ENCODE measurements at regions not wholly inside any gene's neighbourhood (a gene's known extent, or its start where the extent isn't known, plus 50 kb on each side); places are given as distances from the start of the nearest gene placed in this dataset.

GRCh38 chr2:22274661-22275060, 1110.3 kb upstream of the KLHL29 start:
- TF ChIP-seq CTCF (conservative IDR thresholded peaks at IDR 0.05): no peak
- H3K27ac Mint-ChIP-seq (ENCODE audit: unreplicated experiment): no peak overlapping the region
- no peaks in the 10 kb centered on the region for H3K4me1 Mint-ChIP-seq
- H3K4me3 Mint-ChIP-seq: no peak overlapping the region
- H3K27me3 Mint-ChIP-seq (ENCODE audit: low read depth): no peaks in the 10 kb centered on the region
- no peaks in the 10 kb centered on the region for H3K9me3 Mint-ChIP-seq
- no peak for DNase-seq (ENCODE audit: low read depth, low spot score)
- no peaks in the 10 kb centered on the region for H3K36me3 Mint-ChIP-seq (ENCODE audit: low read depth)

GRCh38 chr2:22276696-22277095, 1108.3 kb upstream of the KLHL29 start:
- no peak for DNase-seq (ENCODE audit: low read depth, low spot score)
- no peak for TF ChIP-seq CTCF (conservative IDR thresholded peaks at IDR 0.05)
- Mint-ChIP-seq H3K4me1 (no peaks in the 10 kb centered on the region), H3K9me3 (no peaks in the 10 kb centered on the region), H3K36me3 (ENCODE audit: low read depth) (no peaks in the 10 kb centered on the region), H3K27me3 (ENCODE audit: low read depth) (no peaks in the 10 kb centered on the region), H3K4me3 (no peak overlapping the region), H3K27ac (ENCODE audit: unreplicated experiment) (no peak overlapping the region)

- Mint-ChIP-seq H3K27me3 (ENCODE audit: low read depth) (no peaks in the 10 kb centered on the region), H3K27ac (ENCODE audit: unreplicated experiment) (no peak overlapping the region), H3K36me3 (ENCODE audit: low read depth) (no peaks in the 10 kb centered on the region), H3K9me3 (no peaks in the 10 kb centered on the region), H3K4me1 (no peaks in the 10 kb centered on the region), H3K4me3 (no peak overlapping the region)
- DNase-seq (ENCODE audit: low read depth, low spot score): no peak
- TF ChIP-seq CTCF (conservative IDR thresholded peaks at IDR 0.05): no peak
Measured at GRCh38 chr2:22279541-22279940, 1105.4 kb upstream of the KLHL29 start.

- H3K4me1 Mint-ChIP-seq: no peaks in the 10 kb centered on the region
- no peak for TF ChIP-seq CTCF (conservative IDR thresholded peaks at IDR 0.05)
- no peak for DNase-seq (ENCODE audit: low read depth, low spot score)
- no peak overlapping the region for H3K4me3 Mint-ChIP-seq
- no peaks in the 10 kb centered on the region for H3K36me3 Mint-ChIP-seq (ENCODE audit: low read depth)
- H3K27ac Mint-ChIP-seq (ENCODE audit: unreplicated experiment): no peak overlapping the region
- no peaks in the 10 kb centered on the region for H3K27me3 Mint-ChIP-seq (ENCODE audit: low read depth)
- H3K9me3 Mint-ChIP-seq: no peaks in the 10 kb centered on the region
Measured at GRCh38 chr2:22281033-22281432, 1103.9 kb upstream of the KLHL29 start.

- H3K4me1 Mint-ChIP-seq: no peaks in the 10 kb centered on the region
- H3K27ac Mint-ChIP-seq (ENCODE audit: unreplicated experiment): no peak overlapping the region
- H3K27me3 Mint-ChIP-seq (ENCODE audit: low read depth): no peaks in the 10 kb centered on the region
- DNase-seq (ENCODE audit: low read depth, low spot score): no peak
- no peaks in the 10 kb centered on the region for H3K36me3 Mint-ChIP-seq (ENCODE audit: low read depth)
- H3K4me3 Mint-ChIP-seq: no peak overlapping the region
- no peaks in the 10 kb centered on the region for H3K9me3 Mint-ChIP-seq
- TF ChIP-seq CTCF (conservative IDR thresholded peaks at IDR 0.05): no peak
Measured at GRCh38 chr2:22282220-22282619, 1102.8 kb upstream of the KLHL29 start.

- Mint-ChIP-seq H3K4me1 (no peaks in the 10 kb centered on the region), H3K9me3 (no peaks in the 10 kb centered on the region), H3K27me3 (ENCODE audit: low read depth) (no peaks in the 10 kb centered on the region), H3K27ac (ENCODE audit: unreplicated experiment) (no peak overlapping the region), H3K36me3 (ENCODE audit: low read depth) (no peaks in the 10 kb centered on the region), H3K4me3 (no peak overlapping the region)
- DNase-seq (ENCODE audit: low read depth, low spot score): no peak
- TF ChIP-seq CTCF (conservative IDR thresholded peaks at IDR 0.05): no peak
Measured at GRCh38 chr2:22282916-22283315, 1102.1 kb upstream of the KLHL29 start.

All from neural crest cell (in vitro differentiated cells).